GM23338 (cell line): ENCODE measurements at regions not wholly inside any gene's neighbourhood (a gene's known extent, or its start where the extent isn't known, plus 50 kb on each side); places are given as distances from the start of the nearest gene placed in this dataset.

Source experiments
- ATAC-seq: fragments of 200-7000 bp; cut with Tn5 transposase; 3 replicates; pipeline ENCODE4 v1.9.1; 2020
- DNase-seq: peaks from one replicate; pipeline ENCODE4 v3.0.0-alpha.2; 2015; ENCODE audit warnings: low spot score
- H2AFZ ChIP-seq: fragments of 200-600 bp; sonication (generic); 2 replicates; pipeline ENCODE4 v1.8.0; 2016; ENCODE audit warnings: antibody characterized with exemption, mild to moderate bottlenecking, moderate library complexity
- H3F3A ChIP-seq: fragments of 200-600 bp; sonication (generic); replicated peaks from 2 replicates; pipeline ENCODE4 v1.8.0; 2017; ENCODE audit warnings: antibody characterized with exemption, mixed run types, low read depth
- H3K27ac ChIP-seq: fragments of 200-600 bp; sonication (generic); 2 replicates; pipeline ENCODE4 v1.6.1; 2016; ENCODE audit warnings: low read depth
- H3K27me3 ChIP-seq: fragments of 200-600 bp; sonication (generic); 2 replicates; pipeline ENCODE4 v1.8.0; 2016; ENCODE audit warnings: mild to moderate bottlenecking, mixed run types, moderate library complexity; ENCODE audit not compliant: insufficient read depth
- H3K36me3 ChIP-seq: fragments of 200-600 bp; sonication (generic); 2 replicates; pipeline ENCODE4 v1.8.0; 2016; ENCODE audit warnings: mild to moderate bottlenecking; ENCODE audit not compliant: insufficient read depth
- H3K4me1 ChIP-seq: fragments of 200-600 bp; sonication (generic); 2 replicates; pipeline ENCODE4 v1.8.0; 2016; ENCODE audit warnings: mild to moderate bottlenecking, moderate library complexity; ENCODE audit not compliant: insufficient read depth
- H3K4me2 ChIP-seq: fragments of 200-600 bp; sonication (generic); 2 replicates; pipeline ENCODE4 v1.7.1; 2017; ENCODE audit warnings: mixed run types
- H3K4me3 ChIP-seq: fragments of 200-600 bp; sonication (generic); 2 replicates; pipeline ENCODE4 v1.6.1; 2016; ENCODE audit warnings: mixed run types
- H3K79me2 ChIP-seq: fragments of 200-600 bp; sonication (generic); replicated peaks from 2 replicates; pipeline ENCODE4 v1.8.0; 2017; ENCODE audit warnings: mild to moderate bottlenecking; ENCODE audit not compliant: insufficient read depth
- H3K9me2 ChIP-seq: fragments of 200-600 bp; sonication (generic); 2 replicates; pipeline ENCODE4 v1.8.0; 2017; ENCODE audit not compliant: insufficient read depth
- H4K20me1 ChIP-seq: fragments of 200-600 bp; sonication (generic); replicated peaks from 2 replicates; pipeline ENCODE4 v1.8.0; 2017; ENCODE audit warnings: mild to moderate bottlenecking; ENCODE audit not compliant: insufficient read depth
- H3K27ac Mint-ChIP-seq: 2 replicates; pipeline ENCODE4 v1.8.0; 2020; ENCODE audit warnings: inconsistent platforms, mild to moderate bottlenecking, moderate library complexity, mixed read lengths
- H3K27me3 Mint-ChIP-seq: 3 replicates; pipeline ENCODE4 v1.8.0; 2022; ENCODE audit warnings: low read depth, mild to moderate bottlenecking, moderate library complexity, mixed read lengths, inconsistent platforms; ENCODE audit not compliant: insufficient read depth, poor library complexity
- H3K36me3 Mint-ChIP-seq: 3 replicates; pipeline ENCODE4 v1.8.0; 2021; ENCODE audit warnings: low read depth, mild to moderate bottlenecking, inconsistent platforms, moderate library complexity, mixed read lengths
- H3K4me1 Mint-ChIP-seq: 3 replicates; pipeline ENCODE4 v1.8.0; 2020; ENCODE audit warnings: mild to moderate bottlenecking, inconsistent platforms, mixed read lengths
- H3K4me3 Mint-ChIP-seq: 3 replicates; pipeline ENCODE4 v1.8.0; 2021; ENCODE audit warnings: moderate library complexity, mild to moderate bottlenecking, inconsistent platforms, mixed read lengths
- H3K9me3 Mint-ChIP-seq: 3 replicates; pipeline ENCODE4 v1.8.0; 2020; ENCODE audit warnings: moderate library complexity, mild to moderate bottlenecking, inconsistent platforms, mixed read lengths
- CREB1 ChIP-seq: fragments of 250-450 bp; sonication (Bioruptor Pico); IDR thresholded peaks from 2 replicates; pipeline ENCODE4 v1.5.0; 2020; ENCODE audit warnings: low read depth, mild to moderate bottlenecking, moderate library complexity
- CTCF ChIP-seq, 2 experiments: fragments of 200-600 bp in 1 of 2; sonication (generic) in 1 of 2; conservative IDR thresholded peaks; 2 replicates each; pipeline versions ENCODE4 v1.5.1 to v1.6.1; 2016 to 2017; ENCODE audit warnings: antibody characterized with exemption in 2 of 2, low read depth in 2 of 2, mild to moderate bottlenecking in 2 of 2, moderate library complexity in 1 of 2
- ETS1 ChIP-seq: IDR thresholded peaks from 2 replicates; pipeline ENCODE4 v1.6.1; 2016; ENCODE audit warnings: antibody characterized with exemption
- EZH2 ChIP-seq: fragments of 200-600 bp; sonication (generic); IDR thresholded peaks from one replicate; pipeline ENCODE4 v1.8.0; 2017; ENCODE audit warnings: antibody characterized with exemption, mild to moderate bottlenecking, low read depth; ENCODE audit not compliant: unreplicated experiment
- EZH2phosphoT487 ChIP-seq: fragments of 200-600 bp; sonication (generic); IDR thresholded peaks from one replicate; pipeline ENCODE4 v1.8.1; 2018; ENCODE audit warnings: antibody characterized with exemption; ENCODE audit not compliant: unreplicated experiment
- JUNB ChIP-seq: IDR thresholded peaks from one replicate; pipeline ENCODE4 v1.6.1; 2016; ENCODE audit warnings: antibody characterized with exemption; ENCODE audit not compliant: unreplicated experiment
- NANOG ChIP-seq: IDR thresholded peaks from 2 replicates; pipeline ENCODE4 v1.6.1; 2016; ENCODE audit warnings: antibody characterized with exemption, borderline replicate concordance
- POLR2AphosphoS5 ChIP-seq: IDR thresholded peaks from 2 replicates; pipeline ENCODE4 v1.6.1; 2016; ENCODE audit warnings: antibody characterized with exemption, low read depth
- REST ChIP-seq: IDR thresholded peaks from one replicate; pipeline ENCODE4 v1.6.1; 2018; ENCODE audit warnings: antibody characterized with exemption; ENCODE audit not compliant: unreplicated experiment
- STAT1 ChIP-seq: IDR thresholded peaks from one replicate; pipeline ENCODE4 v1.6.1; 2016; ENCODE audit warnings: antibody characterized with exemption; ENCODE audit not compliant: unreplicated experiment
- ZNF331 ChIP-seq: fragments of 250-450 bp; sonication (Bioruptor Pico); IDR thresholded peaks from 2 replicates; pipeline ENCODE4 v1.5.0; 2020; ENCODE audit warnings: low read depth, mild to moderate bottlenecking, moderate library complexity
- ZNF462 ChIP-seq: fragments of 250-450 bp; sonication (Bioruptor Pico); IDR thresholded peaks from 2 replicates; pipeline ENCODE4 v1.5.0; 2020; ENCODE audit warnings: mild to moderate bottlenecking, moderate library complexity

GRCh38 chr15:69586721-69587120, 134.1 kb downstream of the RPLP1 start:
- Histone ChIP-seq H3K4me3 (no peak overlapping the region), H4K20me1 (no peaks in the 10 kb centered on the region), H3K79me2 (no peaks in the 10 kb centered on the region), H3K9me2 (peaks cover 4% of the 10 kb centered on the region; the same call in 1 of the 2 replicates), H3F3A (no peaks in the 10 kb centered on the region), H3K36me3 (no peaks in the 10 kb centered on the region), H3K27ac (no peak overlapping the region), H3K4me2 (no peak overlapping the region), H3K27me3 (no peaks in the 10 kb centered on the region), H2AFZ (no peak overlapping the region), H3K4me1 (no peaks in the 10 kb centered on the region)
- ATAC-seq, result no peak
- no peak for TF ChIP-seq NANOG
- TF ChIP-seq CREB1 (CRISPR knock-in tag), result no peak
- no peak for TF ChIP-seq EZH2phosphoT487
- no peak for TF ChIP-seq ETS1
- TF ChIP-seq ZNF462 (CRISPR knock-in tag), result no peak
- no peak for TF ChIP-seq STAT1
- no peak for TF ChIP-seq POLR2AphosphoS5
- TF ChIP-seq EZH2, result no peak
- TF ChIP-seq JUNB, result no peak
- no peak for TF ChIP-seq CTCF (conservative IDR thresholded peaks at IDR 0.05; ENCODE audit: low read depth in 2 of 2)
- no peak for TF ChIP-seq REST
- TF ChIP-seq ZNF331 (CRISPR knock-in tag), result no peak
- H3K27ac Mint-ChIP-seq, result no peak overlapping the region
- H3K4me1 Mint-ChIP-seq, result no peaks in the 10 kb centered on the region; the same call in 2 of the 3 replicates
- no peaks in the 10 kb centered on the region for H3K9me3 Mint-ChIP-seq
- DNase-seq, result no peak
- H3K36me3 Mint-ChIP-seq, result no peaks in the 10 kb centered on the region
- peaks cover 2% of the 10 kb centered on the region for H3K27me3 Mint-ChIP-seq
- H3K4me3 Mint-ChIP-seq, result no peak overlapping the region
